CD1c-positive myeloid dendritic cell (primary cell): ENCODE measurements at regions not wholly inside any gene's neighbourhood (a gene's known extent, or its start where the extent isn't known, plus 50 kb on each side); places are given as distances from the start of the nearest gene placed in this dataset.
"Not testable (repeated sequence)": the region's sequence is repeated elsewhere in the genome, so short reads cannot be mapped to it uniquely, and the experiment has no call there.

ENCODE experiments used
- DNase-seq: peaks from one replicate; pipeline ENCODE4 v3.0.0-alpha.2; 2016; ENCODE audit errors: extremely low spot score

GRCh38 chr12:87266305-87266704 lies 762.9 kb downstream of the C12orf50 start:
- DNase-seq, result no peak

DNA sequence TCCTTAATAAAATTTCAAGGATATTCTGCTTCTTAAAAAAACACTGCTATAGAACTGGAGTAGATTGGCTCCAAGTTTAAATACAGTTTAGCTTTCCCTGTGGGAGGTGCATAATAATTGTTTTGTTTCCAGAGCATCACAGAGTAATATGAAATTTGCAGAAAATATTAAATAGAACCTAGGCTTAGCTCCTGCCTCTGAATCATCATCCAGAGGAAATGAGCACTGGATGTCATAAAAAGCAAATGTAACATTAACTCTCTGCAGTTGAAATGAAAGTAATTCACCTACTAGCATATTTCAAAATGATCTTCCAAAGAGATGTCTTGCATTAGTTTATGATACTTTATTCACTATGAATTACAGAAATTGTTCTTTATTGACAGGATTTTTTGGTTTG lies 769.8 kb downstream of the C12orf50 start:
- no peak for DNase-seq

DNA sequence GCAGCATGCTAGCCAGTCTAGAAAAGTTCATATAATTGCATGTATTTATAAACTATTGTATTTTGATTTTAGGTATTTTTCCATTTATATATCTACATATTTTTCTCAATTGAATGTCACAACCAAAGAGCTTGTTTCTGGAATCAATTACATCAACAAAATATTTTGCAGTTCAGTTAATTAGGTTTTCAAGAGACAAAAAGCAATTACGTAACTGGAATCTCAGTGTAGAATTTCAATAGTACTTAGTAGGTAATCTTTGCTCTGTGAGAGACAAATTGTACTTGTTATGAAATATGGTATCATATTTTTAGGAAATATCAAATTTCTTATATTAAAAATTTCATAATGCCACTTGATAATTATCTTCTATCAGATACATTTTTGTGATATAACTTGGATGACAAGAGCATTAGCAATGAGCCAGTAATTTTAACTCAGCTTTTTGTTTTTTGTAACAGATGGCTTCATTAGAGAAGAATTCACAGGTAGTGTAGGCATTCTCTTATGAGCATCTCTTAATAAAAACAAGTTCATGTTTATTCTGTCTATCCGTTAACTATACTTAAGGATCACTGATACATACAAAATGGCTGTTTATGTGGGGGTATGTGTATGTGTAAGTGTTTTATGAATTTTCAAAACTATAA lies 774.7 kb downstream of the C12orf50 start:
- no peak for DNase-seq

- no peak for DNase-seq
These were observed 776.0 kb downstream of the C12orf50 start for GRCh38 chr12:87253157-87253556.

DNA sequence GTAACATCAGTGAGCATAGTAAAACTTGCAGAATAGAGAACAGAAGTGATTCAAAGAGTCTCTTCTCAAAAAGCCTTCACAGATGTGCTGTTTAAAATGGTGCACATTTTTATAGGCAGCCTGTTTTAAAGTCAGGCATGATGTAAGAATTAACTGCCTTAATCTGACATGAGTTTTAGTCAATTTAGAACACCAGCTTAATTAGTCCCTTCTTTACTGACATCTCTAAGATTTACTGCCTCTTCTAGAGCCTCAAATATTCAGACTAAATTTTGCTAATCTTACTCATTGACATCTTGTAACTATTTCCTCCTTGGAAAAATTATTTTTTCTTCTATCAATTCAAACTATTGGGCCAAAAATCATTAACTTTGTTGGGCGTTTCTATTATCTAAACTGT lies 782.5 kb downstream of the C12orf50 start:
- no peak for DNase-seq

DNA sequence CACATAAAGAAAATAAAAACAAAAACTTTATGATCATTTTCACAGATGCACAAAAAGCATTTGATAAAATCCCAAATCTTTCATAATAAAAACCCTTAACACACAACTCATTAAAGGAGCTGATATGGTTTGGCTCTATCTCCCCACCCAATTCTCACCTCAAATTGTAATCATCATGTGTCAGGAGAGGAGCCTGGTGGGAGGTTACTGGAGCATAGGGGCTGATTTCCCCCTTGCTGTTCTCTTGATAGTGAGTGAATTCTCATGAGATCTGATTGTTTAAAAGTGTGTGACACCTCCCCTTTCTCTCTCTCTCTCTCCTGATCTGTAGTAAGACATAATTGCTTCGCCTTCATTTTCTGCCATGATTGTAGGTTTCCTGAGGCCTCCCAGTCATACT lies 790.7 kb downstream of the C12orf50 start:
- DNase-seq, result no peak

GRCh38 chr12:87234898-87235297 lies 794.3 kb downstream of the C12orf50 start:
- no peak for DNase-seq

DNA sequence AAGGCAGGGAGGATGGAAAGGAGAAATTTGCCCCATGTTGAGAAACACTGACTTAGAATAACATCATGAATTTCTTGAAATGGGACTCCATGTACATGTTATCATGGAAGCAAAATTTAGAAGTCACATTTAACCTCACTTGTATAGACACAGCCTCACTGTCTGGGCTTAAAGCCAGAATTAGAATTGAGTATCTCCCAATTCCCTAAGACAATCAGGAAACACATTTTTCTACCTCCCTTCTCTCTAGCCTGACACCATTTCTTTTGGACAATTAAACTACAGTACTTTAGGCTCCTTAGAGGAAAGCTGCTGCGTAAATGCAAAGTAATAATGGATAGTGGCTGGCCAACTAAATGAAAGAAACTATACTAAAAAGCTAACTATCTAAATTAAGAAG lies 795.5 kb downstream of the C12orf50 start:
- DNase-seq, result no peak

GRCh38 chr12:87231818-87232217 lies 797.4 kb downstream of the C12orf50 start:
- no peak for DNase-seq

DNA sequence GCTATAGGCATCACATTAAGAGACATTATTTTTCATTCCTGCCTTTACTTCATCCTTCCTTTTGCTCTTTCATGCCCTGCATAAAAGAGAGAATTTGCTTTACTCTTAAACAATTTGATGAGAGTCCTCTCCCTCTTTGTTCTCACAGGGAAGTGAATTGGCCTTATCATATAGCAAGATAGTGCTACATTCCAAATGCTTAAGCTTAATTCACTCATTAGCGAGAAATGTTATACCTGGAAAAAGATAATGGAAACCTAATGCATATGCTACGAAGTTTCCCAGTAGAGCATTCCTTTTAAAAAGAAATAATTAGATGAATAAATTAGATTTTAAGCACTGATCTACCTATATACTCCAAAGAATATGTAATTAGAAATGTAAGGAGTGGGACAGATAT lies 798.8 kb downstream of the C12orf50 start:
- no peak for DNase-seq

- DNase-seq, result no peak
These were observed 802.0 kb downstream of the C12orf50 start for GRCh38 chr12:87227162-87227561.

DNA sequence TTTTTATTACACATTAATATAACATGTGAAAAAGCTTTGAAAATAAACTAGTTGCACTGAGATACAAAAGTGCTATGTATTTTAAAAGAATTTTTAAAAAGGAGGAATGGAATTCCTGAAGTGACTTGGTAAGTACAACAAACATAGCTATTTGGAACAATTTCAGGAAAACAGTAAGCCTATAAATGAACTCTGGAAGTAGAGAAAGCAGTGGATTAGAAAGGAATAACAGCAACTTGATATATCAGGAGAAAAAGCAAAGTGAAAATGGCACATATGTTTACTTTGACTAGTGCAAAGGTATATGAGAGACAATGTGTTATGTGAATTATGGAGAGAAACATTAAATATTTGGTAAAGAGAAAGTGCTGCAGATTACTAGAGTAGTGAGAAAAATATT lies 811.7 kb downstream of the C12orf50 start:
- DNase-seq, result no peak

DNA sequence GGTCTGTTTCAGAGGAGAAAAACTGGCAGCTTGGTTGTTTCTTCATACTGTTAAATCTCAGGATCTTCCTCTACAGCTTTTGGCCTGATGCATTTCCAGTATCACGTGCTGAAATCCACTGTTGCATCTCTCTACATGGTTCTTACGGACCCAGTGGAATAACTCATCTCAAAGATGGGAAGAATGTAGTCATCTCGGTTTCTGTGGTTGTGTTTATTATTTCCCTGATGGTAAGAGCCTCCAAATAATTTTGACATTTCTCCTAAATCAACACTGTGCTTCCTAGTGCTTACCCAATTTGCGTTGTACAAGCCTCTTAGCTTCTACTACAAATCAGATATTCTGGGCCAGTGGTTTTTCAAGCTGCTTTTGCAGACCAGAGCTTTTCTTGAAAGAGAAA lies 812.8 kb downstream of the C12orf50 start:
- DNase-seq, result no peak

- DNase-seq, result no peak
These were observed 827.0 kb downstream of the C12orf50 start for GRCh38 chr12:87202189-87202588.

GRCh38 chr12:87201598-87201997 lies 827.6 kb downstream of the C12orf50 start:
- DNase-seq, result no peak

DNA sequence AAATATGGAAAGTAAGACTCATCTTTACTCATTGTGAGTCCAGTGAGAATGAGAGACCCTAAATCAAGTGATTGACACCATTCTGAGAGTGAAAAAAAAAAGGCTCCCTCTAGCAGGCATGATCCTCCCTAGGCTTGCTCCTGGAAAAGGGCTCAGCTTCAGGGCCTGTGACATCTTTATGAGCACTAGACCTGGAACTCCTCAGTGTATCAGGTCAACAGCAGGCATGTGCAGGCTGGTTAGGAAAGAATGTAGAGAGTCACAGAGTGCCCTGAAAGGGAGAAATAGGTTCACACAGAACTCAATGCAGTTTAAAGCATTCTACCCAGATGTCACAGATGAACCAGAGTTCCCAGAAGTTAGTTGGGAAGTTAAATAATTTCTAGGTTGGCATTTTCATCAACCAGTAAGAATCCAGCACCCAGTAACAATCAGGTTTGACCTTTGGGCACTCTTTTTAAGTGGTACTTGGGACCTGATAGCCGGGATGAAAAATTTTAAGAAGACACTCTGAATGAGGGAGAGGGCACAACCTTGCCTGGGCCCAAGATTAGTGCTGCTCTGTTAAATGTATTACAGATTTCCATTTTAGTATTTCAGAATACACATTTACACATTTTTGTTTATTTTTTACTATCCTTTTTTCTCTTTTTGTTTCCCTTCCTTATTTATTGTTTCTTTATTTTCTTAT lies 828.8 kb downstream of the C12orf50 start:
- no peak for DNase-seq

GRCh38 chr12:87198181-87198580 lies 831.0 kb downstream of the C12orf50 start:
- no peak for DNase-seq

DNA sequence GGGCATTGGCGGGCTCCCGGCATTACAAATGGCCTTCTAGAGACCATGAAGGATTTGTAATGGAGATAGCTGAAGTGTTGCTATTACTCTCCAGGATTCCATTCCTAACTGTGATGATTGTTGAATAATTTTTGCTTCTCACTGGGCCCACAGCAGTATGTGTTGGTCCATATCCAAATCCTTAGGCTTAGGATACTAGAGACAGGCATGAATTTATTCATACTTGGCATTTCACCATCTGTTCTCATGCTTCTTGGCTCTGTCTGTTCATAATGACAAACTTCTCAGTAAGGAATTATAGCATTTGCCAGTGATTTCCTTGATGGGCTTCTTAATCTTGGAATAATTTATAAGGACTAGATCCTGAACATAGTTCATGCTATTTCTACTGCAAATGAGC lies 832.9 kb downstream of the C12orf50 start:
- DNase-seq, result no peak

GRCh38 chr12:87194389-87194788 lies 834.8 kb downstream of the C12orf50 start:
- not testable (repeated sequence) for DNase-seq

GRCh38 chr12:87185367-87185766 lies 843.8 kb downstream of the C12orf50 start:
- no peak for DNase-seq

GRCh38 chr12:87182696-87183233 lies 846.4 kb downstream of the C12orf50 start:
- no peak for DNase-seq

DNA sequence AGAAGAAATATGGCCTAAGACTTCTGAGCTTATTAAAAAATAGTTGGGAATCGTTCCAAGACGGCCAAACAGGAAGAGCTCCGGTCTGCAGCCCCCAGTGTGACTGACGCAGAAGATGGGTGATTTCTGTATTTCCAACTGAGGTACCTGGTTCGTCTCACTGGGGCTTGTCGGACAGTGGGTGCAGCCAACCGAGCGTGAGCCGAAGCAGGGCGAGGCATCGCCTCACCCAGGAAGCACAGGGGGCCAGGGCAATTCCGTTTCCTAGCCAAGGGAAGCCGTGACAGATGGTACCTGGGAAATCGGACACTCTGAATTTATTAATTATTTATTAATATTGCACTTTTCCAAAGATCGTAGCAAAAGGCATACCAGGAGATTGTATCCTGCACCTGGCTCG lies 857.8 kb downstream of the C12orf50 start:
- DNase-seq, result no peak

DNA sequence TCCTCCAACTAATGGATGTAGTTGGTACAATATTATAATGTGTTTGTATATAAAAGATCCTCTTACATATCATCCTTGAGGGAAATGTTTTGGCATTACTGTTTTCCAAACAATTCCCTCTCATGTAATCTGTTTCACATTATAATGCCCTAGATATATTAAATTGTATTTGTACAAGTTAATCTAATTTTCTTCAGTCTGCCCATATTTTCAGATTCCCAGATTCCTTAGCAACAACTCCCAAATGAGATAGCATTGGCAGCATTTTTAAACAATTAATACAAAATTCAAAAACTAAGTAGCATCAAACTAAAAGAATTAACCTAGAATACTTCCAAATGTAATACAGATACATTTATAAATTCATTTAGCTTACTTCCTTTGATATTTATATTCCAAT lies 860.2 kb downstream of the C12orf50 start:
- DNase-seq, result no peak
